ENCODE measurements at regions not wholly inside any gene's neighbourhood (a gene's known extent, or its start where the extent isn't known, plus 50 kb on each side); places are given as distances from the start of the nearest gene placed in this dataset.

- Histone ChIP-seq H2AFZ (ENCODE audit: low read length) (no peak overlapping the region), H4K20me1 (ENCODE audit: insufficient read depth, low read length, poor library complexity, severe bottlenecking) (no peaks in the 10 kb centered on the region), H3F3A (ENCODE audit: low read depth) (no peaks in the 10 kb centered on the region), H3K36me3 (ENCODE audit: insufficient read depth, low read length) (no peaks in the 10 kb centered on the region), H3K9me3 (ENCODE audit: insufficient read depth, low read depth, low read length) (no peaks in the 10 kb centered on the region), H3K9me2 (replicated peaks; ENCODE audit: low read depth, low read length) (no peaks in the 10 kb centered on the region), H3K4me2 (ENCODE audit: low read depth, low read length, poor library complexity, severe bottlenecking) (no peak overlapping the region), H3K4me1 (ENCODE audit: insufficient read depth, low read length, poor library complexity, severe bottlenecking) (no peaks in the 10 kb centered on the region), H3K4me3 (ENCODE audit: low read length, poor library complexity, severe bottlenecking) (no peak overlapping the region), H3K79me2 (ENCODE audit: insufficient read depth, low read length) (no peaks in the 10 kb centered on the region), H3K27me3 (ENCODE audit: insufficient read depth, low read length, poor library complexity, severe bottlenecking) (no peaks in the 10 kb centered on the region), H3K9ac (ENCODE audit: low read depth, low read length, poor library complexity, severe bottlenecking) (no peak overlapping the region)
- TF ChIP-seq EZH2phosphoT487 (IDR thresholded peaks at IDR 0.05; ENCODE audit: borderline replicate concordance) = no peak
- TF ChIP-seq CTCF (conservative IDR thresholded peaks at IDR 0.05; ENCODE audit: low read length) = no peak
These were observed 152.6 kb downstream of the GASK1B start for GRCh38 chr4:158020176-158020575.

- no peak for TF ChIP-seq EZH2phosphoT487 (IDR thresholded peaks at IDR 0.05; ENCODE audit: borderline replicate concordance)
- TF ChIP-seq CTCF (conservative IDR thresholded peaks at IDR 0.05; ENCODE audit: low read length) = no peak
- Histone ChIP-seq H3K27me3 (ENCODE audit: insufficient read depth, low read length, poor library complexity, severe bottlenecking) (no peaks in the 10 kb centered on the region), H3K9me3 (ENCODE audit: insufficient read depth, low read depth, low read length) (no peaks in the 10 kb centered on the region), H3K79me2 (ENCODE audit: insufficient read depth, low read length) (no peaks in the 10 kb centered on the region), H4K20me1 (ENCODE audit: insufficient read depth, low read length, poor library complexity, severe bottlenecking) (no peaks in the 10 kb centered on the region), H3F3A (ENCODE audit: low read depth) (no peaks in the 10 kb centered on the region), H2AFZ (ENCODE audit: low read length) (no peak overlapping the region), H3K4me1 (ENCODE audit: insufficient read depth, low read length, poor library complexity, severe bottlenecking) (no peaks in the 10 kb centered on the region), H3K9me2 (replicated peaks; ENCODE audit: low read depth, low read length) (no peaks in the 10 kb centered on the region), H3K4me2 (ENCODE audit: low read depth, low read length, poor library complexity, severe bottlenecking) (no peak overlapping the region), H3K36me3 (ENCODE audit: insufficient read depth, low read length) (no peaks in the 10 kb centered on the region), H3K4me3 (ENCODE audit: low read length, poor library complexity, severe bottlenecking) (no peak overlapping the region), H3K9ac (ENCODE audit: low read depth, low read length, poor library complexity, severe bottlenecking) (no peak overlapping the region)
These were observed 154.0 kb downstream of the GASK1B start for GRCh38 chr4:158018831-158019230.

GRCh38 chr4:158018221-158018830 is 154.5 kb downstream of the GASK1B start:
- Histone ChIP-seq H3K79me2 (ENCODE audit: insufficient read depth, low read length) (no peaks in the 10 kb centered on the region), H3K9me2 (replicated peaks; ENCODE audit: low read depth, low read length) (no peaks in the 10 kb centered on the region), H3F3A (ENCODE audit: low read depth) (no peaks in the 10 kb centered on the region), H3K36me3 (ENCODE audit: insufficient read depth, low read length) (no peaks in the 10 kb centered on the region), H3K4me2 (ENCODE audit: low read depth, low read length, poor library complexity, severe bottlenecking) (no peak overlapping the region), H3K9ac (ENCODE audit: low read depth, low read length, poor library complexity, severe bottlenecking) (no peak overlapping the region), H3K27me3 (ENCODE audit: insufficient read depth, low read length, poor library complexity, severe bottlenecking) (no peaks in the 10 kb centered on the region), H3K9me3 (ENCODE audit: insufficient read depth, low read depth, low read length) (no peaks in the 10 kb centered on the region), H3K4me1 (ENCODE audit: insufficient read depth, low read length, poor library complexity, severe bottlenecking) (no peaks in the 10 kb centered on the region), H2AFZ (ENCODE audit: low read length) (no peak overlapping the region), H3K4me3 (ENCODE audit: low read length, poor library complexity, severe bottlenecking) (no peak overlapping the region), H4K20me1 (ENCODE audit: insufficient read depth, low read length, poor library complexity, severe bottlenecking) (no peaks in the 10 kb centered on the region)
- TF ChIP-seq EZH2phosphoT487 (IDR thresholded peaks at IDR 0.05; ENCODE audit: borderline replicate concordance) (no peak), CTCF (conservative IDR thresholded peaks at IDR 0.05; ENCODE audit: low read length) (no peak)

All from Loucy (cell line).